Epithelial cell of prostate (primary cell): ENCODE measurements at regions not wholly inside any gene's neighbourhood (a gene's known extent, or its start where the extent isn't known, plus 50 kb on each side); places are given as distances from the start of the nearest gene placed in this dataset.
"Not testable (repeated sequence)": the region's sequence is repeated elsewhere in the genome, so short reads cannot be mapped to it uniquely, and the experiment has no call there.

Source experiments
- DNase-seq: peaks from one replicate; pipeline ENCODE4 v3.0.0-alpha.2; 2011; ENCODE audit warnings: low read depth, low spot score
- H3K27ac ChIP-seq: fragments of 450-650 bp; 2 replicates; pipeline ENCODE4 v1.5.1; 2017; ENCODE audit warnings: mild to moderate bottlenecking

DNA sequence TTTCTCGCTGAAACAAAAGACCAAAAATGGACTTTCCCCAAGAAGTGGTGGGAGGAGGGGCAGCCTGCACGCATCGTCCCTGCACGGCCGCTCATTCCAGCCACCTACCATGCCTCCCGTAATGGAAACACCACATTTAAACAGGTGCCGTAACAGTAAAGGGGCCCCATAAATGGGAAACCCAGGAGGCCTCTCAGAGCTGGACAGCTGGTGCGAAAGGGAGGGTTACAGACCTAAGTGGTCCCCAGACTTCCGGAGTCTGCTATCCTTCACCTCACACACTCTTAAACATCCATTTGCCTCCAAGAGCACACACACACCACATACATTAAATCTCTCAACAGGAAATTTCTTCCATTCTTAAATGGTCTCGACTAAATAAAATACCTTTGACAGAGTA lies 120.7 kb upstream of the SOD1 start:
- DNase-seq = no peak

DNA sequence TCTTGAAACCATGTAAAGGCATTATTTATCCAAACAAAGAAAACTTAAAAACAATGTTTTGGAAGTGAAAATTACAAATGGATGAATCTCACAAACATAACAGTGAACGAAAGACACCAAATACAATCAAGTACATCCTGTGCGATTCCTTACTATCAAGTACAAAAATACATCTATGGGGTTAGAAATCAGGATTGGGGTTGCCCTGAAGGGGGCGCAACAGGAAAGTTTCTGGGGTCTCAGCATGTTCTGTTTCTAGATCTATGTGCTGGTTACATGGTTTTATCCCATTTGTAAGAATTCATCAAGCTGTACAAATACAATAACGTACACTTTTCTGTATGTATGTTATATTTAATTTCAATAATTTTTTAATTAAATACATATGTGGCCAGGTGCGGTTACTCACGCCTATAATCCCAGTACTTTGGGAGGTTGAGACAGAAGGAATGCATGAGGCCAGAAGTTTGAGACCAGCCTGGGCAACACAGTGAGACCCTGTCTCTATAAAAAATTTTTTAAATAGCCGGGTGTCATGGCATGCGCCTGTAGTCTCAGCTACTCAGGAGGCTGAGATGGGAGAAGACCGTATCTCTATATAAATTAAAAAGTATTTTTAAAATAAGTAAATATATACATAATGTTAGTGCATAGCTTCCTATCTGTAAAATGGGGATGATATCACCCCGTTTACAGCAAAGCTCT lies 121.5 kb upstream of the SOD1 start:
- no peak for DNase-seq
- no peak overlapping the region for H3K27ac ChIP-seq

More for the DNA sequence above, 120.7 kb upstream of the SOD1 start:
- H3K27ac ChIP-seq = no peak overlapping the region

DNA sequence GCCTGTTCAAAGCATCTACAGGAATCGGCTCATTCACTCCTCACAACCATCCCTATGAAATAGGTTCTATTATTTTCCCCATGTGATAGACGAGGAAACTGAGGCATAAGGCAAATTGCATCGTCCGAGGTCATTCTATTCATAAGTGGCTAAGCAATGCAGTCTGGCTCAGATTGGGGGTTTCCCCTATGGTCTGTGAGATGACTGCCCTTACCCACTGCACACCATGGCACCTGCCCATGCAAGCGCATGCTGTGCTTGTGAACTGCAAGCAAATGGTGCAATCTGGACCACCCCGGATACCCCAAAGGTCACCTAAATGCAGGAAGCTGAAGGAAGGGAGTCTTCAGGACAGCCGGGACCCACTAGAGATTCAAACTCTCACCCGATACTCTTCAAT lies 123.4 kb upstream of the SOD1 start:
- no peak for DNase-seq

DNA sequence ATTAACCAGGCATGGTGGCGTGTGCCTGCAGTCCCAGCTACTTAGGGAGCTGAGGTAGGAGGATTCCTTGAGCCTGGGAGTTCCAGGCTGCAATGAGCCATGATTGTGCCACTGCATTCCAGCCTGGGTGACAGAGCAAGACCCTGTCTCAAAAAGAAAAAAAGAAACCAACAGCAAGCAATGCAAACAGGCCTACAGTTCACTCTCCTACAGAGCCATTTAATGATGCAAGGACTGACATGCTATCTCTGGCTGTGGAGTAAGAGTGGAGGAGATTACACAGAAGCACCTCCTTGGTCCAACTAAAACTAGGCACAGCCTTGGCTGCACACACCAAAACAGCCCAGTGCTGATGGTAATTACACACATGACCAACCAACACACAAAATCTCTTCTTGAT lies 127.5 kb upstream of the SOD1 start:
- no peak overlapping the region for H3K27ac ChIP-seq
- no peak for DNase-seq

More for the DNA sequence above, 123.4 kb upstream of the SOD1 start:
- no peak overlapping the region for H3K27ac ChIP-seq

DNA sequence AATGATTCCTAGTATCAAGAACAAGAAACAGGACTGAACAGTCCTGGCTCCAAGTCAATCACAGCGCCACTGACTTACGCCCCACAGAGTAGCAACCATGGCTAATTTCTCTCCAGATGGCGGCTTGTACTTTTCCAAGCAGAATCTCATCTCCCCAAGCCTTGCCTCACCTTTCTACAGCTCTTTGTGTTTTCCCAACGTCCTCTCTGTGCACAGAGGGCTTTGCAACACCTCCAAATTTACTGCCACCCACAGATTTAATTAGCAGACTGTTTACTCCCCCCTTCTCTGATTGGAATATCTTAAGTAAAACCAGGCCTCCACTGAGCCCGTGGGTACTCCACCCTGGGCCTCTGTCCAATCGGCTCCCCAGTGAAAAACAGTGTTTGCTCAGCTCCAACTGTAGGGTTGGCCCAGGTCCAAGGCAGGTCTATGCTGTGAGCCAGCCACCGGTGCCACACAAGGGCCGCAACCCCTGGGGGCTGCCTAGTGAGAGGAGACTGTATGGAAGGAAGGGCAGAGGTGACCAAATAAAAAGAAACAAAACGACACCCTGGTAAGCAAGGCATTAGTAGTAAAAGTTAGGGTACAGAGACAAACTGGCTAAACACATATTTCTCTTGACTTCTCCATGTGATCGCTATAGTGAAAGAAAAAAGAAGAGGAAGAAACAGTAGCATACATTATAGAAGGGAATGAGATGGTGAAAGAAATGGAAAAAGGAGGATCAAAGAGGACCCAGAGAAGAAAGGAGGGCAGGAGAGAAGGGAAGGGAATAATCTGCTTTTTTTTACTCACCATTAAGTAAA lies 128.4 kb upstream of the SOD1 start:
- no peak overlapping the region for H3K27ac ChIP-seq
- DNase-seq = no peak

DNA sequence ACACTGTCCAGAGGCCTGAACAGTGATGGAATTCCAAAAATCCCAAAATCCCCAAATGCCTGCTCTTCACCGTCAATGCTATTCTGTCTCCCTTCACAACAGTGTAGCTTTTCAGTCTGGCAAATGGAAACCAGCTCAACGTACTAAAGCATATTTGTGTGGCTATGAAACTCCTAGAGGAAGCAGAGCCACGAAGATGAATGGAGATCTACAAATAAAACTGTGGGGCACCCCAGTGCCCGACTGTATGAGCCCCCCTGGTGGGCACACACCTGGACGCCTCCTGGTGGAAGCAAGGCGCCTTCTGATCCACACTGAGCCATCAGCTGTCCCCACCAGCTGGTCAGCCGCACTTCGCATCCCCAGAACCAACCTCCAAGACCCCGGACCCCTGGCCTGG lies 129.1 kb upstream of the SOD1 start:
- no peak for DNase-seq
- H3K27ac ChIP-seq = no peak overlapping the region

DNA sequence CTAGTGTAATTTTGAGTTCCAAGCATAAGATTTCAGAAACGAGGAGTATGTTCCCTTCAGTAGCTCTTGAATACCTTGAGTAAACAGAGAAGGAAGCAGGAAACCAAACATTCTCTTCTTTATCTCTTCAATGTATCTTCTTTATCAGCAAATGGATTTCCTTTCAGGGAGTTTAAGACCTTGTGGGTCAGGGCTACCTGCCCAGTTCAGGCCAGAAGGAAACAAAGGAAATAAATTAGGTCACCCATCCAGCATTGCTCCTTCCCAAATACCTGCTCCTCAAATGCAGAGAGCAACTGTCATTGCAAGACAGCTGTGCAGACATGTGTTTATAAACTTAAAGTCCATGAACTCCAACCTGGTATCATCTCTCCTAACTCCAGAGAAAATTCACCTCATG lies 130.1 kb upstream of the SOD1 start:
- no peak for DNase-seq
- H3K27ac ChIP-seq = no peak overlapping the region

DNA sequence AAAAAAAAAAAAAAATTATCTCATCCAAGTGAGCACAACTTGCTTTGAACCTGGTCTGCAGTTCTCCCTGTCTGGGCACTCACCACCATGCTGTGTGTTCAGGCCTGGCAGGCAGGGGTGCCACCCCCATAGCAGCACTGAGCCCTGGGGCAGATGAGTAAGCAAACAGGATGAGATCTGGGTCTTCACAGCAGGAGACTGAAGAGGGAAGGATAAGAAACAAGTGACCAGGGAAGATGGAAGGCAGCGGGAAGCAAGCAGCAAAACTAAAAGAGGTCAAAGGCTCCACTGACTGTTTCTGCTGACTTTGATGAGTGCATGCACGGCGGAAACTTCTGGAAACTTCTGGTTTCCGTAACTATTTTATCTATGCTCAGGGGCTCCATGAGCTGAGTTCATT lies 133.5 kb upstream of the SOD1 start:
- no peak for DNase-seq
- H3K27ac ChIP-seq = no peak overlapping the region

DNA sequence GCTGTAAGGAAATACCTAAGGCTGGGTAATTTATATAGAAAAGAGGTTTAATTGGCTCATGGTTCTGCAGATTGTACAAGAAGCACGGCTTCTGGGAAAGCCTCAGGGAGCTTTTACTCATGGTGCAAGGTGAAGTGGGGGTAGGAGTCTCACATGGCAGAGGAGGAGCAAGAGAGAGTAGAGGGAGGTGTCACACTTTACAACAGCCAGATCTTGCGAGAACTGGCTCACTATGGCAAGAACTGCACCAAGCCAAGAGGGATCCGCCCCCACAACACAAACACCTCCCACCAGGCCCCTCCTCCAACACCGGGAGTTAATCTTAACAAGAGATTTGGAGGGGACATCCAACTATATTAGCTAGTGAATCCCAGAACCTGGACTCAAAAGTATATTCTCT lies 135.4 kb upstream of the SOD1 start:
- H3K27ac ChIP-seq = no peak overlapping the region
- no peak for DNase-seq

DNA sequence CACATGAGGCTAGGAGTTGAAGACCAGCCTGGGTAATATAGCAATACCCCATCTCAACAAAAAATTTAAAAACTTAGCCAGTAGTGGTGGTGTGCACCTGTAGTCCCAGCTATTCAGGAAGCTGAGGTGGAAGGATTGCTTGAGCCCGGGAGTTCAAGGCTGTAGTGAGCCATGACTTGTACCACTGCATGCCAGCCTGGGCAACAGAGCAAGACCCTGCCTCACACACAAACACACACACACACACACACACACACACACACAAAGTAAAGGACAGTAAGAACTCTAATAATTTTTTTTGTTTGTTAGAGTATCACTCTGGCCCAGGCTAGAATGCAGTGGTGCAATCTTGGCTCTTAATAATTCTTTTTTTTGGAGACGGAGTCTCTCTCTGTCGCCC lies 138.0 kb upstream of the SOD1 start:
- H3K27ac ChIP-seq = no peak overlapping the region
- DNase-seq = no peak

DNA sequence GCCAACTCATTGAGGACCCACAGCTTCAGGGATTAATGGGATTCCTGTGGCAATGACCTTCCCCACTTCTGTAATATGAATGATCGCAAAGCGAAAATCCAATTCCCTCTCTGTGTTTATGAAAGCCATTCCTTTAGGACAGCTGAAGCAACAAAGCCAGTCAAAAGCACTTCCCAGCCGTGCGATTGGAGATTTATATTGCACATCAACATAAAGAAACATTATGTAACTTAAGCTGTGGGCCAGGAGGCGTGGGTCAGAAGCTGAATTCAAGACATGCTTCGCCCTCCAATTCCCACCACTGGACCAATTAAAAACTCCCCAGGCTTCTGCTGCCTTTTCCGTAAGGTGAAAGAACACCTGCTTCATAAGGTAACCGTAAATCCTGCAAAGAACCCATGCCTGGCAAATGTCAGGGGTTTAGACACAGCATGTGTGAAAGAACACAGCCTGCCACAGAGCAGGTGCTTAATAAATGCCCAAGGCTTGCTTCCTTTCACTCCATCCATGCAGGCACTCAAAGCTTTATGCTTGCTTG lies 138.9 kb upstream of the SOD1 start:
- no peak overlapping the region for H3K27ac ChIP-seq
- DNase-seq = no peak

DNA sequence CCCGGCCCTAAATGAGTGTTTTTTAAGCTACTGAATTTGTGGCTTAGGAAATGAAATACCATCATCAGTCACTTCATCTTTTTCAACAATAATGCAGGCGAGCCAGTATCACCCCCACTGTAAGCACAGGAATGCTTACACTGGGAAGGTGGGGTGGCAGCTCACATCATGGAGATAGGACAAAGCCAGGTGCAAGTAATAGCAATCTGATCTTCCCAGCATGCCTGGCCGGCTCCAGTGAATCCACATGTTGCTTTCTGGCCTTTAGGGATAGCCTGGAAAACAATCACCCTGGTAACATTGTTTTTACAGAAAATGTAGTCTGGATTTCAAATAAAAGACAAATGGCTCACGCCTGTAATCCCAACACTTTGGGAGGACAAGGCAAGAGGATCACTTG lies 140.9 kb upstream of the SOD1 start:
- DNase-seq = no peak

DNA sequence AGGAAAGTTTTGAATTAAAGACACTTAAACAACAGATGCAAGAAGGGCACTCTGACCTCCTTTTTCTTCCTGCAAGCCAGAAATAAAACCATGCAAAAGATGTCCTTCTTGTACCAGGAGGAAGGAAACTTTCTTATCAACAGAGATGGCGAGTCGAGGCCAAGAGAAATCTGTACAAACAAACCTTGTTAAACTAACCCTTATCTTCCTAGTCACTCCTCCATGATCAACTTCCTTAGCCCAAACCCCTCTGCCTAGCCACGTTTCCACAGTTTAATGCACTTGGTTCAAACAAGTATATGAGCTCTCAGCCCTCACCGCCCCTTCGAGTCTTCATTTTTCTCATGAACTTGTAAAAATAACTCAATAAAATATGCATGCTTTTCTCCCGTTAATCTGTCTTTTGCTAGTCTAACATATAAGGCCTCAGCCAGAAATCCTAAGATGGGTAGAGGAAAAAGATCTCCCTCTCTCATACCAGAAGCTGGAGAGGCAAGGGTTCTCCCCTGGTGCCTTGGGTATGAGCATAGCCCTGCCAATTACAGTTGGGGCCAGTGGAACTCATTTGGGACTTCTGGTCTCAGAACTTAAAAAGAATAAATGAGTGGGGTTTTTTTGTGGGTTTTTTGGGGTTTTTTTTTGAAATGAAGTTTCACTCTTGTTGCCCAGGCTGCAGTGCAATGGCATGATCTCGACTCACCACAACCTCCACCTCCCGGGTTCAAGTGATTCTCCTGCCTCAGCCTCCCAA lies 141.7 kb upstream of the SOD1 start:
- DNase-seq = no peak
- H3K27ac ChIP-seq = no peak overlapping the region

More for the DNA sequence above, 140.9 kb upstream of the SOD1 start:
- no peak overlapping the region for H3K27ac ChIP-seq

DNA sequence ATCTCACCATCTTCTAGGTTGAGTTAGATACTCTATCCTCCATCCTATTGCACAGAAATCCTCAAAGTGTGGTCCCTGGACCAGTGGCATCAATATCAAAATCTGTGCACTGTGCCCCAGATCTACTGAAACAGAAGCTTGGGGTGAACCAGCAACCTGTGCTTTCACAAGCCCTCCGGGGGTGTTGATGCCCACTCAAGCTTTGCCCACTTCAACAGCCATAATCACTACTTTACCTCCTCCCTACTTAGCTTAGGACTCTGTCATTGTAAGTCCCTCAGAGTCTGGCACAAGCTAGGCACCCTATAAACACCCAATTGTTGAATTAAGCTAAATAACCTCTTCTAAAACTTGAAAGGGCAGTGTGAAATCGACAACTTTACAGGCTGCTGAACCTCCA lies 144.2 kb upstream of the SOD1 start:
- no peak overlapping the region for H3K27ac ChIP-seq

DNA sequence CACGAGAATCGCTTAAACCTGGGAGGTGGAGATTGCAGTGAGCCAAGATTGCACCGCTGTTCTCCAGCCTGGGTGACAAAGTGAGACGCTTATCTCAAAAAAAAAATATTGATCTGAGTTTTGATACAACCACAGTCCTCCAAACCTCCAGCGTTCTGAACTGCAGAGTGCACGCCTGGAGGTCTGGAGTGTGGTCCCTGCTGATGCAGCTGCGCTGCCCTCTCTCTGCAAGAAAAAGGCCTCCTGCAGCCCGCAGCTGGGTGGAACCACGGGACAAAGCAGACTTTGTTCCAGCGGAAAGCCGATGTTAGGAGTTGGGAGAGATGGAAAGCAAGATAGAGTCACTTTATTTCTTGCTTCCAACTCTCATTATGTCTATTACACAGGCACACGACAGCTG lies 144.9 kb upstream of the SOD1 start:
- no peak for DNase-seq
- H3K27ac ChIP-seq = no peak overlapping the region

More for the DNA sequence above, 144.2 kb upstream of the SOD1 start:
- no peak for DNase-seq

DNA sequence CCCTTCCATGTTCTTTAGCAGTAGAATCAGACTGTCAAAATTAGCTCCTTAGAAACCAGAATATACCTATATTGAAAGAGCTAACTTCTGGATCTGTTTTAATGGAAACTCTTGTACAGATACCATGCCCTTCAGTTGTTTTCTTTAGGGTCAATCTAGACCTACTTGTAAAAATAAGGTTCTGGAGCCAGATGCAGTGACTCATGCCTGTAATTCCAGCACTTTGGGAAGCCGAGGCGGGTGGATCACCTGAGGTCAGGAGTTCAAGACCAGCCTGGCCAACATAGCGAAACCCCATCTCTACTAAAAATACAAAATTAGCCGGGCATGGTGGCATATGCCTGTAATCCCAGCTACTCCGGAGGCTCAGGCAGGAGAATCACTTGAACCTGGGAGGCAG lies 146.0 kb upstream of the SOD1 start:
- H3K27ac ChIP-seq, DNase-seq: not testable (repeated sequence)

DNA sequence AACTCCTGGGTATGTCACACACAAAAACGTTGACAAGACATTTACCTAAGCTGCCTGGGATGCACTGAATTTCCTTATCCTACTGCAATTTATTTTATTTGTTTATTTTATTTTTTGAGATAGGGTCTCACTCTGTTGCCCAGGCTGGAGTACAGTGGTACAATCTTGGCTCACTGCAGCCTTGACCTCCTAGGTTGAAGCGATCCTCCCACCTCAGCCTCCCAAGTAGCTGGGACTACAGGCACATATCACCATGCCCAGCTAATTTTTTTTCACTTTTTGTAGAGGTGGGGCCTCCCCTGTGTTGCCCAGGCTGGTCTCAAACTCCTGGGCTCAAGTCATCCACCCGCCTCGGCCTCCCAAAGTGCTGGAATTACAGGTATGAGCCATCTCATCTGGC lies 147.5 kb upstream of the SOD1 start:
- DNase-seq, H3K27ac ChIP-seq: not testable (repeated sequence)

DNA sequence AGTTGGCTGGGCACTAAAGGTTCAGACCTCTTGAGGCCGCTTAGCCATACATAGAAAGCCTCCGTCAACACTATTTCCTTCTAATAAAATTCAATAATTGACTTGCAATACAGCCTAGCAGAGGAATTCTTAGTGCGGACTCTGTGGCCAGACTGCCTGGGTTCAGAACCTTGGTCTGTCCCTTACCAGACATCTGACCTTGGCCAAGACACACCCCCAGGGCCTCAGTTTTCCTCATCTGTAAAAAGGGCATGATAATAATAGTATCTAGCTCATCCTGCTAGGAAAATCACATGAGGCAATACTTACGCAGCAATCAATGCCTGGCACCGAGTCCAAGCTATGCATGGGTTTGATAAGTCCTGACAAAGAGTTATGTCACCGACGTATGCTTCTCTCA lies 148.2 kb upstream of the SOD1 start:
- H3K27ac ChIP-seq = no peak overlapping the region
- no peak for DNase-seq

DNA sequence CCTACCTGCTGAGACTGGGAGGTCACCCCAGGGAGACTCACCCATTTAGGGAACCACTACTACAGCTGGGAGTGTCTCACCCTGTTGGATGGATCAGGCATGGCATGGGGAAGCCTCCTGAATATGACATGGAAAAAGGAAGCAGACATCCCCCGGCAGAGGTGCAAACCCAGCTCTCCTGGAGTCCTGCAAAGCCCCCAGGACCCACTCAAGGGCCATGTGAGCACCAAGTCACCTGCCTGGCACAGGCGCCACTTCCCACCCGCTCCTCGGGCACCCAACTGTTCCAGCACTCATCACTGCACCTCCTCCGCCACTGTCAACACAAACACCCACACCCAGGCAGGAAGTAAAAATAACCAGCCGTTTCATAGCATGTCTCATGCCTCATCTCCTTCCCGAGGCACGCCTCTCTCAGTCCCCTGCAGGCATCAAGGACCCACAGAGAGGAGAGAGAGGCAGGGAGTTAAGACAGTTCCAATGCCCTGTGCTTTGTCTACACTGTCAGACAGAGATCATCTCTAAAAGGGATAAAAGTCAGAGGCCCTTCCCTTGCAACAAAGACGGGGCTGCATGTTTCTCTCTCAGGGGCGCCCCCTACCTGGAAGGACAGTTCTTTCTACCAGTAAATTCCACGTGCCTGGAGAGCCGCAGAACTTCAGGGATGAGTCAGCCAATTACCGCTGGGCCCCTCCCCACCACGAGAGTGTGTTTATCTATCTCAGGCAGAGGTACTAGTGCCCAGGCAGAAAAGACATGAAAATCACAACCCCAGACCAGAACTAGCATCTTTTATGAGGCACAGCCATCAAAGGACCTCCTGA lies 150.1 kb upstream of the SOD1 start:
- peak overlapping the region; percentile 36 for H3K27ac ChIP-seq
- peak; percentile 49 for DNase-seq

DNA sequence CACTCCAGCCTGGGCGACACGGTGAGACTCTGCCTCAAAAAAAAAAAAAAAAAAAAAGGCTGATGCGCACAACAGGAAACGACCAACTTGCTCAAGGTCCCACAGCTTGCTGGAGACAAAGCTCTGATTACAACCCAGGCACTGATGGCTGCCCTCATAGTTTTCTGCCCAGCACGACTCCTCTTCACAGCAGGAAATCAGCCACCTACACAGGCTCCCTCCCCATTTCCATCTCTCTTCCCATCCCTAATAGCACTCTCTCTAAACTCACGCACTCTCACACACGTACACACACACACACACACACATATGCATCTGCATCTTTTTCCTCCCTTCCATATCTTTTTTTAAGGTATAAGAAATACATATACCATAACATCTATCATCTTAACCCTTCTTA lies 153.5 kb upstream of the SOD1 start:
- H3K27ac ChIP-seq = no peak overlapping the region
- DNase-seq = no peak
